A549 (cell line): ENCODE measurements at regions not wholly inside any gene's neighbourhood (a gene's known extent, or its start where the extent isn't known, plus 50 kb on each side); places are given as distances from the start of the nearest gene placed in this dataset.
A peak's percentile ranks its signal among the peaks of the same experiment; 100 is the strongest.

Experiments
- ATAC-seq, 2 experiments: fragments of 200-7000 bp in 1 of 2; fragments of >200 bp in 1 of 2; cut with Nextera tagmentation in 1 of 2; cut with Tn5 transposase in 1 of 2; 3 replicates each; pipeline versions ENCODE4 v1.8.0 to v1.9.1; 2018 to 2020; ENCODE audit warnings: mild to moderate bottlenecking in 1 of 2, moderate library complexity in 1 of 2
- CTCF ChIA-PET: fragments of 300-600 bp; sonication (Branson Sonifier 250); formaldehyde crosslinking; extraction: SDS; loops from one replicate; lab custom pipeline; 2021; ENCODE audit warnings: antibody characterized with exemption, inconsistent platforms; lab: Yijun Ruan, JAX
- POLR2A ChIA-PET: fragments of 350-600 bp; formaldehyde crosslinking; extraction: SDS; loops from one replicate; lab custom pipeline; 2021; ENCODE audit warnings: antibody characterized with exemption, inconsistent platforms; lab: Yijun Ruan, JAX
- DNase-seq, 2 experiments: peaks; one replicate each; pipeline versions ENCODE4 v3.0.0 to v3.0.0-alpha.2; 2011 to 2016; ENCODE audit warnings: low read depth in 1 of 2, low spot score in 1 of 2
- FAIRE-seq: peaks from 2 replicates; lab custom pipeline; 2011; peaks lifted over from hg19 to GRCh38; lab: Jason Lieb, UNC
- H3K27ac ChIP-seq, 2 experiments: fragments of >200 bp; sonication (Bioruptor Twin); formaldehyde crosslinking; 3 replicates each; pipeline ENCODE4 v1.5.1; 2016 to 2017
- H3K4me1 ChIP-seq: fragments of >200 bp; sonication (Bioruptor Twin); formaldehyde crosslinking; 3 replicates; pipeline ENCODE4 v1.6.1; 2016
- H3K4me2 ChIP-seq: fragments of >200 bp; sonication (Bioruptor Twin); formaldehyde crosslinking; 3 replicates; pipeline ENCODE4 v1.6.1; 2016
- H3K4me3 ChIP-seq: fragments of >200 bp; sonication (Bioruptor Twin); formaldehyde crosslinking; 3 replicates; pipeline ENCODE4 v1.5.1; 2016
- H3K9me3 ChIP-seq: fragments of >200 bp; sonication (Bioruptor Twin); formaldehyde crosslinking; 3 replicates; pipeline ENCODE4 v1.6.1; 2016
- ATOH8 ChIP-seq: fragments of 250-450 bp; sonication (Bioruptor Pico); IDR thresholded peaks from 2 replicates; pipeline ENCODE4 v1.5.0; 2020; ENCODE audit warnings: low read depth, mild to moderate bottlenecking, moderate library complexity
- CBX2 ChIP-seq: fragments of 200-600 bp; sonication (generic); IDR thresholded peaks from 2 replicates; pipeline ENCODE4 v1.6.1; 2016; ENCODE audit warnings: low read depth, mild to moderate bottlenecking, borderline replicate concordance
- CHD2 ChIP-seq: fragments of 150-350 bp; IDR thresholded peaks from 2 replicates; pipeline ENCODE4 v1.6.1; 2014; ENCODE audit warnings: low read length; ENCODE audit not compliant: partially characterized antibody
- CHD4 ChIP-seq: fragments of 200-600 bp; sonication (generic); IDR thresholded peaks from 2 replicates; pipeline ENCODE4 v1.6.1; 2016; ENCODE audit warnings: antibody characterized with exemption, mild to moderate bottlenecking, borderline replicate concordance
- CTCF ChIP-seq: fragments of >200 bp; sonication (Bioruptor Twin); formaldehyde crosslinking; IDR thresholded peaks from 3 replicates; pipeline ENCODE4 v1.5.1; 2016
- ELK1 ChIP-seq: fragments of 150-350 bp; IDR thresholded peaks from 2 replicates; pipeline ENCODE4 v1.6.1; 2014; ENCODE audit warnings: low read depth, mild to moderate bottlenecking, low read length
- FOSB ChIP-seq: fragments of 250-450 bp; sonication (Bioruptor Pico); IDR thresholded peaks from 2 replicates; pipeline ENCODE4 v1.5.0; 2020; ENCODE audit warnings: mild to moderate bottlenecking, moderate library complexity
- HOXB13 ChIP-seq: fragments of 250-450 bp; sonication (Bioruptor Pico); IDR thresholded peaks from 2 replicates; pipeline ENCODE4 v1.5.0; 2020; ENCODE audit warnings: low read depth, mild to moderate bottlenecking, moderate library complexity
- HOXB5 ChIP-seq: fragments of 250-450 bp; sonication (Bioruptor Pico); IDR thresholded peaks from 2 replicates; pipeline ENCODE4 v1.5.0; 2020; ENCODE audit warnings: mild to moderate bottlenecking, moderate library complexity
- JUN ChIP-seq, 2 experiments: fragments of >200 bp; sonication (Bioruptor Twin); formaldehyde crosslinking; IDR thresholded peaks; 2 replicates in 1 of 2; 3 replicates in 1 of 2; pipeline ENCODE4 v1.6.1; 2016 to 2017
- JUNB ChIP-seq: fragments of >200 bp; sonication (Bioruptor Twin); formaldehyde crosslinking; IDR thresholded peaks from 2 replicates; pipeline ENCODE4 v1.6.1; 2016
- NFE2L2 ChIP-seq: fragments of 150-350 bp; conservative IDR thresholded peaks from 2 replicates; pipeline ENCODE4 v1.6.1; 2014; ENCODE audit warnings: low read length
- PBX3 ChIP-seq: IDR thresholded peaks from 2 replicates; pipeline ENCODE4 v1.6.1; 2012
- RCOR1 ChIP-seq: fragments of 150-350 bp; IDR thresholded peaks from 2 replicates; pipeline ENCODE4 v1.6.1; 2014; ENCODE audit warnings: antibody characterized with exemption, low read length, low read depth
- REST ChIP-seq: fragments of 200-600 bp; sonication (generic); IDR thresholded peaks from 2 replicates; pipeline ENCODE4 v1.6.1; 2016; ENCODE audit warnings: antibody characterized with exemption, mild to moderate bottlenecking, moderate library complexity
- TFCP2L1 ChIP-seq: fragments of 250-450 bp; sonication (Bioruptor Pico); IDR thresholded peaks from 2 replicates; pipeline ENCODE4 v1.5.0; 2021; ENCODE audit warnings: mild to moderate bottlenecking
- WGBS: methylation state at CpG from one replicate; pipeline ENCODE4 v1.1.6; 2017; ENCODE audit errors: missing lambda C conversion rate; 5-methylcytosine and 5-hydroxymethylcytosine counted together
- TF ChIP-seq, protein P1 (sequence below): IDR thresholded peaks from 2 replicates; pipeline ENCODE4 v1.6.1; 2012
- TF ChIP-seq, protein P2 (sequence below): fragments of >200 bp; sonication (Bioruptor Twin); formaldehyde crosslinking; IDR thresholded peaks from 2 replicates; pipeline ENCODE4 v1.6.1; 2016

- TF ChIP-seq CBX2 (no peak), FOSB (CRISPR knock-in tag) (no peak), RCOR1 (no peak), HOXB5 (CRISPR knock-in tag) (no peak), CHD4 (no peak), ELK1 (no peak), JUNB (no peak), REST (no peak), JUN (IDR thresholded peaks at IDR 0.05) (no peak)
- TF ChIP-seq, protein P1, sequence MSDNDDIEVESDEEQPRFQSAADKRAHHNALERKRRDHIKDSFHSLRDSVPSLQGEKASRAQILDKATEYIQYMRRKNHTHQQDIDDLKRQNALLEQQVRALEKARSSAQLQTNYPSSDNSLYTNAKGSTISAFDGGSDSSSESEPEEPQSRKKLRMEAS = no peak
- Histone ChIP-seq H3K27ac (peak overlapping the region; percentile 21 to 31; a peak in 2 of 6 replicates), H3K4me1 (peaks cover 11% of the 10 kb centered on the region; the same call in 2 of the 3 replicates), H3K9me3 (no peaks in the 10 kb centered on the region), H3K4me3 (no peak overlapping the region), H3K4me2 (peak overlapping the region; percentile 6; the same call in 2 of the 3 replicates)
- ChIA-PET CTCF (interaction anchor here (1.0 to 3.2 kb wide), 2 partner anchors 12 to 57 kb away, joined by 3 to 13 read pairs; no protein-coding TSS in a partner anchor), POLR2A (no interaction called here)
- ATAC-seq (no peak), FAIRE-seq (no peak), DNase-seq (no peak)
- WGBS = 65% methylated on average over 4 of the region's 4 CpGs
These were observed 133.1 kb upstream of the NUDT4 start for GRCh38 chr12:93244514-93245077.

GRCh38 chr12:93245543-93245942, 132.2 kb upstream of the NUDT4 start:
- POLR2A ChIA-PET = no interaction called here
- WGBS = 87% methylated on average over 5 of the region's 5 CpGs
- H3K4me2 ChIP-seq = no peak overlapping the region
- no peak overlapping the region for H3K27ac ChIP-seq
- no peaks in the 10 kb centered on the region for H3K9me3 ChIP-seq
- ATAC-seq (no peak), FAIRE-seq (no peak), DNase-seq (no peak)
- H3K4me1 ChIP-seq = peaks cover 11% of the 10 kb centered on the region; the same call in 2 of the 3 replicates
- H3K4me3 ChIP-seq = no peak overlapping the region
- TF ChIP-seq HOXB5 (CRISPR knock-in tag) (no peak), ATOH8 (CRISPR knock-in tag) (no peak), PBX3 (no peak), HOXB13 (CRISPR knock-in tag) (no peak), CHD2 (no peak), NFE2L2 (no peak), CTCF (no peak), TFCP2L1 (CRISPR knock-in tag) (no peak), CHD4 (no peak)
- TF ChIP-seq, protein P2, sequence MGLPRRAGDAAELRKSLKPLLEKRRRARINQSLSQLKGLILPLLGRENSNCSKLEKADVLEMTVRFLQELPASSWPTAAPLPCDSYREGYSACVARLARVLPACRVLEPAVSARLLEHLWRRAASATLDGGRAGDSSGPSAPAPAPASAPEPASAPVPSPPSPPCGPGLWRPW = no peak
- CTCF ChIA-PET = no interaction called here
